ENCODE measurements at regions not wholly inside any gene's neighbourhood (a gene's known extent, or its start where the extent isn't known, plus 50 kb on each side); places are given as distances from the start of the nearest gene placed in this dataset.

- no peak for DNase-seq (ENCODE audit: low spot score)
Measured at GRCh38 chr18:78538669-78539440, 440.8 kb upstream of the SALL3 start.

- DNase-seq (ENCODE audit: low spot score): no peak
Measured at GRCh38 chr18:78540636-78541529, 438.7 kb upstream of the SALL3 start.

GRCh38 chr18:78542204-78542603, 437.4 kb upstream of the SALL3 start:
- no peak for DNase-seq (ENCODE audit: low spot score)

- DNase-seq (ENCODE audit: low spot score): no peak
Measured at GRCh38 chr18:78543201-78543725, 436.4 kb upstream of the SALL3 start.

- no peak for DNase-seq (ENCODE audit: low spot score)
Measured at GRCh38 chr18:78546281-78546680, 433.3 kb upstream of the SALL3 start.

GRCh38 chr18:78547817-78548216, 431.8 kb upstream of the SALL3 start:
- DNase-seq (ENCODE audit: low spot score): no peak

- DNase-seq (ENCODE audit: low spot score): no peak
Measured at GRCh38 chr18:78548261-78549058, 431.2 kb upstream of the SALL3 start.

- no peak for DNase-seq (ENCODE audit: low spot score)
Measured at GRCh38 chr18:78549971-78550370, 429.6 kb upstream of the SALL3 start.

GRCh38 chr18:78554944-78555608, 424.5 kb upstream of the SALL3 start:
- DNase-seq (ENCODE audit: low spot score): no peak

- no peak for DNase-seq (ENCODE audit: low spot score)
Measured at GRCh38 chr18:78557371-78557770, 422.2 kb upstream of the SALL3 start.

- no peak for DNase-seq (ENCODE audit: low spot score)
Measured at GRCh38 chr18:78558101-78558810, 421.4 kb upstream of the SALL3 start.

GRCh38 chr18:78558948-78559347, 420.7 kb upstream of the SALL3 start:
- DNase-seq (ENCODE audit: low spot score): no peak

GRCh38 chr18:78559584-78559983, 420.0 kb upstream of the SALL3 start:
- no peak for DNase-seq (ENCODE audit: low spot score)

- no peak for DNase-seq (ENCODE audit: low spot score)
Measured at GRCh38 chr18:78561757-78562510, 417.7 kb upstream of the SALL3 start.

- no peak for DNase-seq (ENCODE audit: low spot score)
Measured at GRCh38 chr18:78562531-78562961, 417.1 kb upstream of the SALL3 start.

- no peak for DNase-seq (ENCODE audit: low spot score)
Measured at GRCh38 chr18:78563110-78563509, 416.5 kb upstream of the SALL3 start.

GRCh38 chr18:78564030-78564429, 415.6 kb upstream of the SALL3 start:
- DNase-seq (ENCODE audit: low spot score): no peak

GRCh38 chr18:78564518-78564917, 415.1 kb upstream of the SALL3 start:
- DNase-seq (ENCODE audit: low spot score): no peak

GRCh38 chr18:78565240-78565639, 414.4 kb upstream of the SALL3 start:
- no peak for DNase-seq (ENCODE audit: low spot score)

GRCh38 chr18:78566065-78566464, 413.6 kb upstream of the SALL3 start:
- no peak for DNase-seq (ENCODE audit: low spot score)

All from D341Med (cell line).